ENCODE measurements at regions not wholly inside any gene's neighbourhood (a gene's known extent, or its start where the extent isn't known, plus 50 kb on each side); places are given as distances from the start of the nearest gene placed in this dataset.

DNA sequence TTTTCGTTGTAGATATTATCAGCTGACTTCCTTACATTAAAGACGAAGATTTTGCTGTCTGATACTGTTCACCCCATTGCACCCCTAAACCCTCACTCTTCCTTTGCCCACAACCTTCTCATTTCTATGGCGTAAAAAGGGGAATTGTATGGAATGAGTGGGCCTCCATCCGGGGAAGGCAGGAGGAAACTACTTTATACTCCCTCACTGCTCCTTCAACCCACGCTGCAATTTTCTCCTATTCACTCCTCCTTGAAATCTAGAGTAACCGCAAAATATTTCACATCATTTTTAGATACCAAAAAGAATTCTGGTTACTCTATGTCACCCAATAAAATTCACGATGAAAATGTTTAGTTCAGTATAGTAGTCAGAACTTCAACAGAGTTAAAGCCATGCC lies 330.8 kb downstream of the DIRAS2 start:
- ATAC-seq (ENCODE audit: low FRiP score in 2 of 2), result no peak

DNA sequence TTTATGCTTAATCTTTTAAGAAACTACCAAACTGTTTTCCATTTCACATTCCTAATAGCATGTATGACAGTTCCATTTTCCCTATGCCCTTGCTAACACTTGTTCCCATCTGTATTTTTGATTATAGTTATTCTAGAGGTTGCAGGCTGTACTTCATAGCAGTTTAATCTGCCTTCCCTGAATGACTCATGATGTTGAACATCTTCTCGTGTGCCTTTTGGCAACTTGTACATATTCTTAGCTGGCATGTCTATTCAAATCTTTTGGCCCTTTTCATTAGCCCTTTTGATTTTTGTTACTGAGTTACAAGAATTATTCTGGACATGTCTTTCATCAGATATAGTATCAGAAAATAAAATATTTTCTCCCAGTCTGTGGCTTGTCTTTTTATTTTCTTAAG lies 320.3 kb downstream of the DIRAS2 start:
- Histone ChIP-seq H3K27me3 (no peaks in the 10 kb centered on the region), H3K9me3 (no peaks in the 10 kb centered on the region), H3K27ac (no peak overlapping the region), H3K4me3 (no peak overlapping the region), H3K4me1 (no peaks in the 10 kb centered on the region), H3K36me3 (no peaks in the 10 kb centered on the region)
- DNase-seq, result no peak
- no peak for ATAC-seq (ENCODE audit: low FRiP score in 2 of 2)
- 62 to 81% methylated on average over 1 of the region's 1 CpG for WGBS, 2 donors
- no peak for TF ChIP-seq POLR2AphosphoS5 (IDR thresholded peaks at IDR 0.05)
- no peak for TF ChIP-seq CTCF (IDR thresholded peaks at IDR 0.05)
- TF ChIP-seq EP300 (IDR thresholded peaks at IDR 0.05), result no peak
- TF ChIP-seq POLR2A (IDR thresholded peaks at IDR 0.05), result no peak

More for the DNA sequence above, 330.8 kb downstream of the DIRAS2 start:
- no peak for DNase-seq
- 65 to 75% methylated on average over 7 of the region's 7 CpGs for WGBS, 2 donors
- no peak overlapping the region for H3K27ac ChIP-seq
- no peak overlapping the region for H3K4me3 ChIP-seq
- TF ChIP-seq POLR2A (IDR thresholded peaks at IDR 0.05) (no peak), POLR2AphosphoS5 (IDR thresholded peaks at IDR 0.05) (no peak), CTCF (IDR thresholded peaks at IDR 0.05) (no peak), EP300 (IDR thresholded peaks at IDR 0.05) (no peak)
- no peaks in the 10 kb centered on the region for H3K27me3 ChIP-seq
- no peaks in the 10 kb centered on the region for H3K4me1 ChIP-seq
- H3K9me3 ChIP-seq, result no peaks in the 10 kb centered on the region
- no peaks in the 10 kb centered on the region for H3K36me3 ChIP-seq

DNA sequence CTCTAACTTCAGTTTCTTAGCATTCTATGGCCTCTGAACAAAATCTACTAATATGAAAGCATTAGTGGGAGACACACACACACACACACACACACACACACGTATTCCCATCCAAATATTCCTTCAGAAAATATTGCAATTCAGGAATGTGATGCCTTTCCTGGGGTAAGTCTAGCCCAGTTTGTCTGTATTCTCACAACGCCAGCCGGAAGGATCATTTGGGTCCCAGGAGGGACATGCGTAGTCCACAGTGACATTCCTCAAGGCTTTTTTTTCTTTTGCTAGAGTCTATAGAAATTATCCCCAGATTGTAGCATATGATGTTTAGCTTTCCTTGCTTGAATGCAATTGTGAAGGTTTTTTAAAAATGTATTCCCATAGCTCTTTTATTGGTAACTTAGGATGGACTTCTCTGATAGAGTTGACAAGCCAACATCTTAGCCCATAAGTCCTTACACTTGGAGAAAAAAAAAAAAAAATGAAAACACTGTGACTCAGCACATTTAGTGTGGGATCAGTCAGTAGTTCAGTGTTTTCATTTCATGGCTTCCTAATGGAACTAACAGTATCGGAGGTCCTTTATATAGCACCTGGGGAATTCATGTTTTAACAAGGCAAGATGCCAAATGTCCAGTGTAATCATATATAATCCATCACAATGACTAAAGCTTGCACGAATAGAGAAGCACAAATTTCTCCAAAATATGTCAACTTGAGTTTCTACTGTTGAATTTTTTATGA lies 316.5 kb downstream of the DIRAS2 start:
- no peaks in the 10 kb centered on the region for H3K9me3 ChIP-seq
- no peaks in the 10 kb centered on the region for H3K4me1 ChIP-seq
- TF ChIP-seq POLR2AphosphoS5 (IDR thresholded peaks at IDR 0.05), result no peak
- no peak overlapping the region for H3K27ac ChIP-seq
- no peak overlapping the region for H3K4me3 ChIP-seq
- 62 to 65% methylated on average over 6 of the region's 6 CpGs for WGBS, 2 donors
- DNase-seq, result no peak
- H3K36me3 ChIP-seq, result no peaks in the 10 kb centered on the region
- no peaks in the 10 kb centered on the region for H3K27me3 ChIP-seq
- ATAC-seq (ENCODE audit: low FRiP score in 2 of 2), result no peak

- H3K27me3 ChIP-seq, result no peaks in the 10 kb centered on the region
- H3K4me3 ChIP-seq, result no peak overlapping the region
- no peaks in the 10 kb centered on the region for H3K4me1 ChIP-seq
- ATAC-seq (ENCODE audit: low FRiP score in 2 of 2) (no peak), DNase-seq (no peak)
- 77% methylated on average over 3 of the region's 3 CpGs for WGBS, 2 donors
- H3K27ac ChIP-seq, result no peak overlapping the region
- no peaks in the 10 kb centered on the region for H3K36me3 ChIP-seq
- no peaks in the 10 kb centered on the region for H3K9me3 ChIP-seq
- TF ChIP-seq CTCF (IDR thresholded peaks at IDR 0.05) (no peak), POLR2A (IDR thresholded peaks at IDR 0.05) (no peak), EP300 (IDR thresholded peaks at IDR 0.05) (no peak), POLR2AphosphoS5 (IDR thresholded peaks at IDR 0.05) (no peak)
These were observed 312.4 kb downstream of the DIRAS2 start for GRCh38 chr9:90330231-90330630.

DNA sequence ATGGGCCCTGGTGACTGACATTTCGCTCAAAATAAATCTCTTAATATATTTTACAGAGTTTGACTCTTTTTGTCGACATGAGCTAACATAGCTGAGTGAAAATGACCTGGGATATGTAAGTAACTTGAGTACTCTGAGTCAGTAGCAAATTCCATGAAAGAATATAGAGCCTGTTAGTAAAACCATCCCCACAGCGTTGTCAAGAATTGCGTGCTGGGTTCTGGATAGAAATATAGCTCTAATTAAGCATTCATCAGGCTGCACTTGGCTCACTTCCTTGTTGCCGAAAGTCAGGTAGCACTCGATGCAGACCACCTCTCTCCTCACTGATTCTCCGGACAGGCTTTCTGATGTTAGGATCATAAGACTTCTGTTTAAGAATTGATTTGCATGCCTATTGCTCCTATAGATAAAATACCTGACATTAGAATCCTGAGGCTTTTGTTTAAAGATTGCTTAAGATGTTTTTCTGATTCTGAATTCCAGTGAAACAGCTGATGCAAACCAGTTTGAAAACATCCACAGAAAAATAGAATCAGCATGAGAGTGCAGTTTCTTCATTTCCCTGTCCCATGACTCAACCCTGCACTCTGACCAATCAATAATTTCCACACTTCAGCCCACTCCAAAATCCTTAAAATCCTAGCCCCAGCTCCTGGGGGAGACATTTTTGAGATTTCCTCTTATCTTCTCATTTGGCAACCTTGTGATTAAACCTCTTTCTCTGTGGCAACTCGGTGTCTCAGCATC lies 310.6 kb downstream of the DIRAS2 start:
- H3K9me3 ChIP-seq, result no peaks in the 10 kb centered on the region
- TF ChIP-seq POLR2A (IDR thresholded peaks at IDR 0.05) (no peak), CTCF (IDR thresholded peaks at IDR 0.05) (no peak), EP300 (IDR thresholded peaks at IDR 0.05) (no peak), POLR2AphosphoS5 (IDR thresholded peaks at IDR 0.05) (no peak)
- ATAC-seq (ENCODE audit: low FRiP score in 2 of 2), result no peak
- no peak for DNase-seq
- no peaks in the 10 kb centered on the region for H3K27me3 ChIP-seq
- H3K4me1 ChIP-seq, result no peaks in the 10 kb centered on the region
- H3K36me3 ChIP-seq, result no peaks in the 10 kb centered on the region
- WGBS, 2 donors, result 73 to 80% methylated on average over 8 of the region's 8 CpGs
- H3K4me3 ChIP-seq, result no peak overlapping the region
- no peak overlapping the region for H3K27ac ChIP-seq

All from upper lobe of left lung (tissue), 6 donors.